Upper lobe of right lung (tissue), 1 donor: ENCODE measurements at regions not wholly inside any gene's neighbourhood (a gene's known extent, or its start where the extent isn't known, plus 50 kb on each side); places are given as distances from the start of the nearest gene placed in this dataset.

Experiments used
- ATAC-seq: fragments of 200-7000 bp; cut with Tn5 transposase; one replicate; pipeline ENCODE4 v1.9.1; 2020; ENCODE audit warnings: mild to moderate bottlenecking, moderate library complexity
- DNase-seq: peaks from one replicate; pipeline ENCODE4 v3.0.0-alpha.2; 2020
- H3K27ac ChIP-seq: fragments of 200-600 bp; one replicate; pipeline ENCODE4 v1.8.0; 2022
- H3K27me3 ChIP-seq: fragments of 200-600 bp; one replicate; pipeline ENCODE4 v1.8.0; 2022; ENCODE audit warnings: mild to moderate bottlenecking
- H3K36me3 ChIP-seq: fragments of 200-600 bp; one replicate; pipeline ENCODE4 v1.8.0; 2022
- H3K4me1 ChIP-seq: fragments of 200-600 bp; one replicate; pipeline ENCODE4 v1.8.0; 2022
- H3K4me3 ChIP-seq: fragments of 200-600 bp; one replicate; pipeline ENCODE4 v1.8.0; 2022; ENCODE audit warnings: mild to moderate bottlenecking
- H3K9me3 ChIP-seq: fragments of 200-600 bp; one replicate; pipeline ENCODE4 v1.8.0; 2022
- CTCF ChIP-seq: fragments of 200-600 bp; IDR thresholded peaks from one replicate; pipeline ENCODE4 v1.8.0; 2022; ENCODE audit warnings: antibody characterized with exemption
- intact Hi-C: fragments of 100-400 bp; cut with DNase I; formaldehyde crosslinking; loops from one replicate; pipeline ENCODE4 v1.11.0; 2022
- donor health status: DM: no; HTN: yes; CAD: no; lungs with severe emphysema.

GRCh38 chr14:96626121-96626768 is 124.1 kb downstream of the PAPOLA start:
- Histone ChIP-seq H3K4me3 (no peak overlapping the region), H3K9me3 (no peaks in the 10 kb centered on the region), H3K36me3 (no peaks in the 10 kb centered on the region), H3K27me3 (no peaks in the 10 kb centered on the region), H3K4me1 (no peaks in the 10 kb centered on the region), H3K27ac (no peak overlapping the region)
- TF ChIP-seq CTCF = no peak
- intact Hi-C loops = no loop called here
- ATAC-seq (no peak), DNase-seq (no peak)

- H3K27ac ChIP-seq = no peak overlapping the region
- intact Hi-C loops = no loop called here
- ATAC-seq (no peak), DNase-seq (no peak)
- no peaks in the 10 kb centered on the region for H3K9me3 ChIP-seq
- no peaks in the 10 kb centered on the region for H3K36me3 ChIP-seq
- no peak for TF ChIP-seq CTCF
- no peak overlapping the region for H3K4me3 ChIP-seq
- no peaks in the 10 kb centered on the region for H3K27me3 ChIP-seq
- H3K4me1 ChIP-seq = no peaks in the 10 kb centered on the region
These were observed 124.7 kb downstream of the PAPOLA start for GRCh38 chr14:96626916-96627315.

GRCh38 chr14:96627386-96627785 is 125.2 kb downstream of the PAPOLA start:
- no peak overlapping the region for H3K27ac ChIP-seq
- H3K4me1 ChIP-seq = no peaks in the 10 kb centered on the region
- no peak for TF ChIP-seq CTCF
- intact Hi-C loops = no loop called here
- H3K36me3 ChIP-seq = no peaks in the 10 kb centered on the region
- H3K4me3 ChIP-seq = no peak overlapping the region
- ATAC-seq (no peak), DNase-seq (no peak)
- no peaks in the 10 kb centered on the region for H3K9me3 ChIP-seq
- no peaks in the 10 kb centered on the region for H3K27me3 ChIP-seq

GRCh38 chr14:96627811-96628775 is 125.9 kb downstream of the PAPOLA start:
- Histone ChIP-seq H3K27me3 (no peaks in the 10 kb centered on the region), H3K9me3 (no peaks in the 10 kb centered on the region), H3K4me3 (no peak overlapping the region), H3K27ac (no peak overlapping the region), H3K4me1 (no peaks in the 10 kb centered on the region), H3K36me3 (no peaks in the 10 kb centered on the region)
- no peak for ATAC-seq
- no peak for DNase-seq
- intact Hi-C loops = no loop called here
- no peak for TF ChIP-seq CTCF

GRCh38 chr14:96629082-96629481 is 126.9 kb downstream of the PAPOLA start:
- no peaks in the 10 kb centered on the region for H3K9me3 ChIP-seq
- no peak overlapping the region for H3K4me3 ChIP-seq
- no peaks in the 10 kb centered on the region for H3K27me3 ChIP-seq
- TF ChIP-seq CTCF = no peak
- no peak overlapping the region for H3K27ac ChIP-seq
- DNase-seq = no peak
- H3K36me3 ChIP-seq = no peaks in the 10 kb centered on the region
- ATAC-seq = no peak
- H3K4me1 ChIP-seq = no peaks in the 10 kb centered on the region
- intact Hi-C loops = no loop called here
